Esophagus (tissue), 2 donors: ENCODE measurements at regions not wholly inside any gene's neighbourhood (a gene's known extent, or its start where the extent isn't known, plus 50 kb on each side); places are given as distances from the start of the nearest gene placed in this dataset.

ENCODE experiments used
- H3K27ac ChIP-seq, 2 donors: one replicate each; pipeline ENCODE4 v1.5.1; 2013; ENCODE audit warnings: low read depth in 2 of 2, mild to moderate bottlenecking in 2 of 2, inconsistent platforms in 1 of 2, low read length in 1 of 2, moderate library complexity in 1 of 2
- H3K27me3 ChIP-seq, 2 donors: one replicate each; pipeline ENCODE4 v1.6.1; 2013; ENCODE audit warnings: low read length in 2 of 2, control low read depth in 1 of 2, mild to moderate bottlenecking in 1 of 2; ENCODE audit not compliant: insufficient read depth in 2 of 2, control insufficient read depth in 1 of 2
- H3K36me3 ChIP-seq, 2 donors: one replicate each; pipeline ENCODE4 v1.6.1; 2013; ENCODE audit warnings: low read length in 1 of 2; ENCODE audit not compliant: control insufficient read depth in 2 of 2, insufficient read depth in 2 of 2
- H3K4me1 ChIP-seq, 2 donors: one replicate each; pipeline ENCODE4 v1.6.1; 2013; ENCODE audit warnings: low read length in 1 of 2; ENCODE audit not compliant: control insufficient read depth in 2 of 2, insufficient read depth in 2 of 2
- H3K4me3 ChIP-seq, 2 donors: one replicate each; pipeline ENCODE4 v1.5.1; 2013; ENCODE audit warnings: low read length in 2 of 2, mild to moderate bottlenecking in 2 of 2, low read depth in 1 of 2, moderate library complexity in 1 of 2
- H3K9me3 ChIP-seq, 2 donors: one replicate each; pipeline ENCODE4 v1.6.1; 2013; ENCODE audit warnings: mild to moderate bottlenecking in 2 of 2, low read depth in 1 of 2, low read length in 1 of 2, moderate library complexity in 1 of 2; ENCODE audit not compliant: control insufficient read depth in 2 of 2, insufficient read depth in 1 of 2
- WGBS, 2 donors: extraction: QIAGEN DNeasy Blood & Tissue Kit; methylation state at CpG; one replicate each; pipeline ENCODE4 v1.1.7; 2013; 5-methylcytosine and 5-hydroxymethylcytosine counted together
- donor health status: healthy with polysubstance abuse.
- donor health status: Bipolar disorder and iron deficiency.

- Histone ChIP-seq H3K36me3 (no peaks in the 10 kb centered on the region), H3K27ac (no peak overlapping the region), H3K27me3 (no peaks in the 10 kb centered on the region), H3K4me3 (no peak overlapping the region), H3K9me3 (no peaks in the 10 kb centered on the region), H3K4me1 (no peaks in the 10 kb centered on the region)
Measured at GRCh38 chr15:97718509-97718908, 242.0 kb upstream of the ARRDC4 start.

- Histone ChIP-seq H3K36me3 (no peaks in the 10 kb centered on the region), H3K4me3 (no peak overlapping the region), H3K9me3 (no peaks in the 10 kb centered on the region), H3K27ac (no peak overlapping the region), H3K4me1 (no peaks in the 10 kb centered on the region), H3K27me3 (no peaks in the 10 kb centered on the region)
- 45 to 51% methylated on average over 13 of the region's 13 CpGs for WGBS, 2 donors
Measured at GRCh38 chr15:97728791-97729190, 231.7 kb upstream of the ARRDC4 start.

- H3K4me1 ChIP-seq, result no peaks in the 10 kb centered on the region
- no peak overlapping the region for H3K4me3 ChIP-seq
- H3K27ac ChIP-seq, result no peak overlapping the region
- H3K36me3 ChIP-seq, result no peaks in the 10 kb centered on the region
- H3K27me3 ChIP-seq, result no peaks in the 10 kb centered on the region
- 79 to 80% methylated on average over 7 of the region's 7 CpGs for WGBS, 2 donors
- no peaks in the 10 kb centered on the region for H3K9me3 ChIP-seq
Measured at GRCh38 chr15:97729270-97729669, 231.2 kb upstream of the ARRDC4 start.

- H3K4me1 ChIP-seq, result no peaks in the 10 kb centered on the region
- 73 to 88% methylated on average over 1 of the region's 1 CpG for WGBS, 2 donors
- no peaks in the 10 kb centered on the region for H3K36me3 ChIP-seq
- no peaks in the 10 kb centered on the region for H3K27me3 ChIP-seq
- no peak overlapping the region for H3K4me3 ChIP-seq
- H3K9me3 ChIP-seq, result no peaks in the 10 kb centered on the region
- no peak overlapping the region for H3K27ac ChIP-seq
Measured at GRCh38 chr15:97730315-97730714, 230.2 kb upstream of the ARRDC4 start.

- H3K4me3 ChIP-seq, result no peak overlapping the region
- no peak overlapping the region for H3K27ac ChIP-seq
- no peaks in the 10 kb centered on the region for H3K4me1 ChIP-seq
- H3K9me3 ChIP-seq, result no peaks in the 10 kb centered on the region
- H3K27me3 ChIP-seq, result no peaks in the 10 kb centered on the region
- 90 to 94% methylated on average over 3 of the region's 3 CpGs for WGBS, 2 donors
- no peaks in the 10 kb centered on the region for H3K36me3 ChIP-seq
Measured at GRCh38 chr15:97731859-97732258, 228.6 kb upstream of the ARRDC4 start.

GRCh38 chr15:97733373-97733772, 227.1 kb upstream of the ARRDC4 start:
- Histone ChIP-seq H3K27ac (no peak overlapping the region), H3K36me3 (no peaks in the 10 kb centered on the region), H3K27me3 (no peaks in the 10 kb centered on the region), H3K4me1 (no peaks in the 10 kb centered on the region), H3K9me3 (no peaks in the 10 kb centered on the region), H3K4me3 (no peak overlapping the region)
- WGBS, 2 donors, result 81 to 87% methylated on average over 3 of the region's 3 CpGs

GRCh38 chr15:97736748-97737147, 223.8 kb upstream of the ARRDC4 start:
- Histone ChIP-seq H3K27ac (no peak overlapping the region), H3K27me3 (no peaks in the 10 kb centered on the region), H3K9me3 (no peaks in the 10 kb centered on the region), H3K4me3 (no peak overlapping the region), H3K36me3 (no peaks in the 10 kb centered on the region), H3K4me1 (no peaks in the 10 kb centered on the region)
- WGBS, 2 donors, result 71% methylated on average over 3 of the region's 3 CpGs

- H3K4me3 ChIP-seq, result no peak overlapping the region
- H3K27ac ChIP-seq, result no peak overlapping the region
- no peaks in the 10 kb centered on the region for H3K4me1 ChIP-seq
- no peaks in the 10 kb centered on the region for H3K9me3 ChIP-seq
- H3K36me3 ChIP-seq, result no peaks in the 10 kb centered on the region
- WGBS, 2 donors, result 61 to 66% methylated on average over 8 of the region's 8 CpGs
- H3K27me3 ChIP-seq, result no peaks in the 10 kb centered on the region
Measured at GRCh38 chr15:97745481-97746071, 214.9 kb upstream of the ARRDC4 start.

GRCh38 chr15:97747342-97747741, 213.2 kb upstream of the ARRDC4 start:
- no peak overlapping the region for H3K27ac ChIP-seq
- no peaks in the 10 kb centered on the region for H3K36me3 ChIP-seq
- H3K4me3 ChIP-seq, result no peak overlapping the region
- no peaks in the 10 kb centered on the region for H3K27me3 ChIP-seq
- no peaks in the 10 kb centered on the region for H3K9me3 ChIP-seq
- no peaks in the 10 kb centered on the region for H3K4me1 ChIP-seq
- WGBS, 2 donors, result 78 to 86% methylated on average over 5 of the region's 5 CpGs

GRCh38 chr15:97748576-97748975, 211.9 kb upstream of the ARRDC4 start:
- no peaks in the 10 kb centered on the region for H3K9me3 ChIP-seq

More at GRCh38 chr15:97748576-97748975, 211.9 kb upstream of the ARRDC4 start:
- no peaks in the 10 kb centered on the region for H3K36me3 ChIP-seq
- no peak overlapping the region for H3K4me3 ChIP-seq
- H3K27ac ChIP-seq, result no peak overlapping the region
- H3K27me3 ChIP-seq, result no peaks in the 10 kb centered on the region
- WGBS, 2 donors, result 86% methylated on average over 5 of the region's 5 CpGs
- no peaks in the 10 kb centered on the region for H3K4me1 ChIP-seq
